ENCODE measurements at regions not wholly inside any gene's neighbourhood (a gene's known extent, or its start where the extent isn't known, plus 50 kb on each side); places are given as distances from the start of the nearest gene placed in this dataset.

- in situ Hi-C loops (cut with MboI; ENCODE audit: low sequenced_read_pairs, unreplicated experiment), result no loop called here
- DNase-seq (ENCODE audit: low spot score), result no peak
- no peak for TF ChIP-seq CTCF (IDR thresholded peaks at IDR 0.05; ENCODE audit: borderline replicate concordance, control extremely low read depth, extremely low read depth, insufficient read depth, missing control alignments)
Measured at GRCh38 chr2:184114439-184114838, 483.9 kb upstream of the ZNF804A start.

DNA sequence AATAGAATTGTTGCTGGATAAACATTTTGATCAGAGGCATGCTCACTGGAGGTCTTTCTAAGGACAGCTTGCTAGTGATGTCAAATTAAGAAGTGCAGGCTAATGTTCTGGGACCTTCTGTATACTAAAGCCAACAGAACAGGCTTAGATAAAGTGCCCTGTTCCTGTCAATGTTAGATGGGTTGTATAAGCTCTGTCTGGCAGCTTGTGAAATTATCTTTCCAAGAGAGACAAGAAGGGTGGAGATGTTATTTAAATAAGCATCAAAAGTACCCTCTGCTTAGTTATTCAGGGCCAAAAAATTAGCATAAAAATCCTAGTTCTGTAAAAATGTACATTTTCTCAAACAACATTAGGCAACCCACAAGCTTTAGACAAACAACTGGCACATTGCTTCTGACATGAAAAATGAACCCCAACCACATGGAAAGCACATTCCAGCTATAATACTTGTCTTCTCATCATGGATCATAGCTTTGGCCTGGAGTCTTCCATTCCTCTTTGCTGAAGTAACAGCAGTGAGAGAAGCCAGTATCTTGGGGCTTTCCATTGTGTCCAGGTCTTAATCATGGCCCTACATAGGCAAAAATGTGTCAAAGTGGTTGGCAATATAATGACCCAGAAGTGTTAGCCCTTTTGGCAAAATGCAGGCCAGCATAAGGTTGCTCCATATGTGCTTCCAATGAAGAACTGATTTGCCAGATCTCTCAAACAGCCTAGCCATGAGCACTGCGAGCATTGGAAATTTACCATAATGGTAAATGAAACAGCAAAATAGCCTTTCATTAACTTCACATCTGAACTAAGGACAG is 478.1 kb upstream of the ZNF804A start:
- in situ Hi-C loops (cut with MboI; ENCODE audit: low sequenced_read_pairs, unreplicated experiment), result no loop called here
- no peak for DNase-seq (ENCODE audit: low spot score)
- no peak for TF ChIP-seq CTCF (IDR thresholded peaks at IDR 0.05; ENCODE audit: borderline replicate concordance, control extremely low read depth, extremely low read depth, insufficient read depth, missing control alignments)

DNA sequence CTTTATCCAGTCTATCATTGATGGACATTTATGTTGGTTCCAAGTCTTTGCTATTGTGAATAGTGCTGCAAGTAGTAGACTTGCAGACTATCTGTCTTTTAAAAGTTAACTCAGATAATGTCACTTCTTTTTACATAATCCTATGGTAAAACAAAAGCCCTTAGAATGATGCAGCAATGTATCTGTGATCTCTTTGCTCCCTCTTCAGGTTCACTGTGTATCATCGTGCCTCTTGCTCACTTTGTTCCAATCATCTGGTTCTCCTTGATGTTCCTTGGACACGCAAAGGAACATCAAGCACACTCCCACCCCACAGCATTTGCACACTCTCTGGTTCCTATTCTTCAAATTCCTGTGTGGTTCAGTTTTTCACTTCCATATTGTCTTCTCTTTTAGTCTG is 472.5 kb upstream of the ZNF804A start:
- TF ChIP-seq CTCF (IDR thresholded peaks at IDR 0.05; ENCODE audit: borderline replicate concordance, control extremely low read depth, extremely low read depth, insufficient read depth, missing control alignments), result no peak
- in situ Hi-C loops (cut with MboI; ENCODE audit: low sequenced_read_pairs, unreplicated experiment), result no loop called here
- no peak for DNase-seq (ENCODE audit: low spot score)

DNA sequence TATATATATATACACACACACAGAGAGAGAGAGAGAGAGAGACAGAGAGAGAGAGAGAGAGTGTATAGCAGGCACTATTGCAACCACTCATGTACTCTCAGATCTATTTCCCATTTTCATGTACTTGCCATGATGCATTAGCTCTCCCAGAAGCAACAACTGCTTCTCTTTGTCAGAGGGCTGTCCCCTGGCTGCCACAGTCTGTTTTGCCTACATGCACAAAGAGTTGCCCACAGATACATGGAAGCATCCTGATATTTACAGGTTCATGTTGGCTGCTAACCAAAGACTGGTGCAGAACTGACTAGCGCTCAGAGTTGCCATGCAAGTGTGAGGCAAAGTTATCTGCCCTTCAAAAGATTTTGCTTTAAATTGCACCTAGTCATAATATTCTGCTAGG is 469.3 kb upstream of the ZNF804A start:
- no peak for DNase-seq (ENCODE audit: low spot score)
- no peak for TF ChIP-seq CTCF (IDR thresholded peaks at IDR 0.05; ENCODE audit: borderline replicate concordance, control extremely low read depth, extremely low read depth, insufficient read depth, missing control alignments)
- in situ Hi-C loops (cut with MboI; ENCODE audit: low sequenced_read_pairs, unreplicated experiment), result no loop called here

- no peak for DNase-seq (ENCODE audit: low spot score)
- no peak for TF ChIP-seq CTCF (IDR thresholded peaks at IDR 0.05; ENCODE audit: borderline replicate concordance, control extremely low read depth, extremely low read depth, insufficient read depth, missing control alignments)
- in situ Hi-C loops (cut with MboI; ENCODE audit: low sequenced_read_pairs, unreplicated experiment), result no loop called here
Measured at GRCh38 chr2:184137955-184138354, 460.4 kb upstream of the ZNF804A start.

DNA sequence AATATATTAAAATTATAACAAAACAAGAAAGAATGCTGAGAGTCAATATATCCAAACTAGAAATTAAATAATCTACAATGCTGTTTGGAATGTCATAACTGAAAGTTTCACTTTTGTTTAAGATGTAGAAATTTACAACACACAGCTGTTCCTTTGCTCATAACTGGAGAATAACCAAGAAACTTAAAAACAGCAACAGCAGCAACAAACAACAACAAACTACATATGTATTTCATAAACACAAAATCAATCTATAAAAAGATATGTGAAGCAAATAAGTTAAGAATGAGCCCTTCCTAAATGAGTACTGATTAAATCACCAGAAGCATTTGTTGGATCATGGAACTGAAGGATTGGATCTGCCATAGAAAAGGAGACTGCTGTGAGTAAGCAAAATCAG is 456.5 kb upstream of the ZNF804A start:
- in situ Hi-C loops (cut with MboI; ENCODE audit: low sequenced_read_pairs, unreplicated experiment), result no loop called here
- no peak for TF ChIP-seq CTCF (IDR thresholded peaks at IDR 0.05; ENCODE audit: borderline replicate concordance, control extremely low read depth, extremely low read depth, insufficient read depth, missing control alignments)
- no peak for DNase-seq (ENCODE audit: low spot score)
